Posterior vena cava (tissue), 2 donors: ENCODE measurements at regions not wholly inside any gene's neighbourhood (a gene's known extent, or its start where the extent isn't known, plus 50 kb on each side); places are given as distances from the start of the nearest gene placed in this dataset.

Experiments used
- DNase-seq: peaks from one replicate; pipeline ENCODE4 v3.0.0-alpha.2; 2020; ENCODE audit warnings: low spot score
- intact Hi-C, 2 donors: fragments of 100-400 bp; cut with DNase I; formaldehyde crosslinking; loops; one replicate each; pipeline versions ENCODE4 v1.14.1 to v1.14.2; 2022 to 2023
- donor health status: DM: yes; HTN: yes; CAD: no.
- donor health status: DM: yes; HTN: yes; CAD: no.

GRCh38 chr18:78768656-78769501 lies 210.7 kb upstream of the SALL3 start:
- intact Hi-C loops = loop anchor here in 1 of 2 donors (5.0 kb wide), 1 partner anchor 1707 kb away; no protein-coding TSS in a partner anchor

GRCh38 chr18:78769502-78770105 lies 210.0 kb upstream of the SALL3 start:
- intact Hi-C loops = loop anchor here in 1 of 2 donors (5.0 kb wide), 1 partner anchor 1707 kb away; no protein-coding TSS in a partner anchor
- peak; percentile 60 for DNase-seq

More at GRCh38 chr18:78768656-78769501, 210.7 kb upstream of the SALL3 start:
- DNase-seq = peak; percentile 75

GRCh38 chr18:78770139-78770822 lies 209.3 kb upstream of the SALL3 start:
- no peak for DNase-seq
- intact Hi-C loops = no loop called here

- intact Hi-C loops = no loop called here
- no peak for DNase-seq
Measured at GRCh38 chr18:78770823-78771139, 208.8 kb upstream of the SALL3 start.

GRCh38 chr18:78771496-78772359 lies 207.9 kb upstream of the SALL3 start:
- intact Hi-C loops = no loop called here
- no peak for DNase-seq

GRCh38 chr18:78772360-78773302 lies 207.0 kb upstream of the SALL3 start:
- peak; percentile 69 for DNase-seq
- intact Hi-C loops = no loop called here

- DNase-seq = no peak
- intact Hi-C loops = no loop called here
Measured at GRCh38 chr18:78773303-78773755, 206.3 kb upstream of the SALL3 start.

- intact Hi-C loops = no loop called here
- DNase-seq = peak; percentile 74
Measured at GRCh38 chr18:78773819-78774218, 205.8 kb upstream of the SALL3 start.

GRCh38 chr18:78774741-78775141 lies 204.9 kb upstream of the SALL3 start:
- peak; percentile 62 for DNase-seq
- intact Hi-C loops = no loop called here

- DNase-seq = peak; percentile 44
- intact Hi-C loops = no loop called here
Measured at GRCh38 chr18:78776151-78776550, 203.5 kb upstream of the SALL3 start.

- peak; percentile 42 for DNase-seq
Measured at GRCh38 chr18:78776706-78777285, 202.8 kb upstream of the SALL3 start.

GRCh38 chr18:78777992-78778391 lies 201.6 kb upstream of the SALL3 start:
- intact Hi-C loops = no loop called here
- DNase-seq = peak; percentile 16

More at GRCh38 chr18:78776706-78777285, 202.8 kb upstream of the SALL3 start:
- intact Hi-C loops = no loop called here

- intact Hi-C loops = no loop called here
- DNase-seq = peak; percentile 42
Measured at GRCh38 chr18:78778651-78779050, 201.0 kb upstream of the SALL3 start.

GRCh38 chr18:78779996-78780718 lies 199.5 kb upstream of the SALL3 start:
- intact Hi-C loops = no loop called here
- peak; percentile 75 for DNase-seq

GRCh38 chr18:78780719-78781600 lies 198.7 kb upstream of the SALL3 start:
- peak; percentile 78 for DNase-seq
- intact Hi-C loops = no loop called here

- intact Hi-C loops = no loop called here
- DNase-seq = peak; percentile 69
Measured at GRCh38 chr18:78781601-78781960, 198.0 kb upstream of the SALL3 start.
